ENCODE measurements at regions not wholly inside any gene's neighbourhood (a gene's known extent, or its start where the extent isn't known, plus 50 kb on each side); places are given as distances from the start of the nearest gene placed in this dataset.

- TF ChIP-seq CTCF (IDR thresholded peaks at IDR 0.05; ENCODE audit: low read depth, low read length), result no peak
- no peak overlapping the region for H3K4me3 ChIP-seq (ENCODE audit: low read depth, low read length)
Observed at GRCh38 chr5:58383448-58383847, 76.4 kb downstream of the PLK2 start.

- no peak for TF ChIP-seq CTCF (IDR thresholded peaks at IDR 0.05; ENCODE audit: low read depth, low read length)
- no peak overlapping the region for H3K4me3 ChIP-seq (ENCODE audit: low read depth, low read length)
Observed at GRCh38 chr5:58382131-58382534, 77.8 kb downstream of the PLK2 start.

- TF ChIP-seq CTCF (IDR thresholded peaks at IDR 0.05; ENCODE audit: low read depth, low read length), result no peak
- H3K4me3 ChIP-seq (ENCODE audit: low read depth, low read length), result no peak overlapping the region
Observed at GRCh38 chr5:58381566-58381965, 78.3 kb downstream of the PLK2 start.

GRCh38 chr5:58380655-58381054, 79.2 kb downstream of the PLK2 start:
- H3K4me3 ChIP-seq (ENCODE audit: low read depth, low read length), result no peak overlapping the region
- TF ChIP-seq CTCF (IDR thresholded peaks at IDR 0.05; ENCODE audit: low read depth, low read length), result no peak

GRCh38 chr5:58378613-58379390, 81.1 kb downstream of the PLK2 start:
- no peak overlapping the region for H3K4me3 ChIP-seq (ENCODE audit: low read depth, low read length)
- no peak for TF ChIP-seq CTCF (IDR thresholded peaks at IDR 0.05; ENCODE audit: low read depth, low read length)

GRCh38 chr5:58370606-58371005, 89.3 kb downstream of the PLK2 start:
- TF ChIP-seq CTCF (IDR thresholded peaks at IDR 0.05; ENCODE audit: low read depth, low read length), result no peak
- H3K4me3 ChIP-seq (ENCODE audit: low read depth, low read length), result no peak overlapping the region

GRCh38 chr5:58369513-58370190, 90.2 kb downstream of the PLK2 start:
- no peak for TF ChIP-seq CTCF (IDR thresholded peaks at IDR 0.05; ENCODE audit: low read depth, low read length)

More at GRCh38 chr5:58369513-58370190, 90.2 kb downstream of the PLK2 start:
- no peak overlapping the region for H3K4me3 ChIP-seq (ENCODE audit: low read depth, low read length)
